Renal pelvis (tissue), 1 donor: ENCODE measurements at regions not wholly inside any gene's neighbourhood (a gene's known extent, or its start where the extent isn't known, plus 50 kb on each side); places are given as distances from the start of the nearest gene placed in this dataset.
A peak's percentile ranks its signal among the peaks of the same experiment; 100 is the strongest.

Experiments used
- DNase-seq: peaks from one replicate; pipeline ENCODE4 v3.0.0-alpha.2; 2013

GRCh38 chr6:22668717-22669116, 99.4 kb downstream of the HDGFL1 start:
- no peak for DNase-seq

GRCh38 chr6:22670605-22671004, 101.2 kb downstream of the HDGFL1 start:
- no peak for DNase-seq

- DNase-seq = no peak
Measured at GRCh38 chr6:22673474-22673873, 104.1 kb downstream of the HDGFL1 start.

- DNase-seq = no peak
Measured at GRCh38 chr6:22680950-22681349, 111.6 kb downstream of the HDGFL1 start.

GRCh38 chr6:22681761-22682160, 112.4 kb downstream of the HDGFL1 start:
- no peak for DNase-seq

DNA sequence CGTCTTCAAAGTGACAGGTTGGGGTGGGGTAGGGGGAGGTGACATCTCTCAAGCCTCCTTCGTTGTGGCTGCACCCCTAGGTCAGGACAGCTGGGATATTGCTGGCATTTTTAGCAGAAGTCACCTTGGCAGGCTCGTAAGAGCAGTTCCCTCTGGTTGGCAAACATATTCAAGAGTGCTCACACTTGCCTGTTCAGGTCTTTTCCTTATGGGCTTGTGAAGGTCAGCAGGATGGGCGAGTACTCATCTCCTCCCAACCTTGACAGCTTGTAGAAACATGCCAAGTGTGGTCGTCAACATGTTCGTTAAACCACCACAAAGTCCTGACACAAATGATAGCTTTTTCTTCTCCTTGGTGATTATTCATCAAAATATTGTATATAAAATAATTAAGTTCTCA, 113.6 kb downstream of the HDGFL1 start:
- no peak for DNase-seq

DNA sequence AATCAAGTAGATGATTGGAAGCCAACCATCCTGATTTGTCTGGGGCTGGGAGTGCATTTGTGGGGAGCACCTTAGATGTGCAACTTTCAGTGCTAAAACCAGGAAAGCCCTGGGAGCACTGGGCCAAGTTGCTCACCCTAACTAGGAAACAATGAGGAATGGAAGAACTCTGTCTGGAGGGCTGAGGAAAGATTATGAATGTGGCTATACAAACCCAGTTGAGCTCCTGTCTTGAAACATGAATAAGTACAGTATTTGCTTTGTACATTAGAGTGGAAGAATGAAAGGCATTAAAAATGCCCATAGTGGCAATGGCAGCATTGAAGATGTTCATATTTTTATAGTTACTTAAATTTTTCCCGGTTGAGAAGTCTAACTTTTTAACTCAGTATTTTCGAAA, 121.1 kb downstream of the HDGFL1 start:
- DNase-seq = no peak

GRCh38 chr6:22694092-22694724, 124.8 kb downstream of the HDGFL1 start:
- no peak for DNase-seq

GRCh38 chr6:22696481-22696880, 127.1 kb downstream of the HDGFL1 start:
- DNase-seq = no peak

DNA sequence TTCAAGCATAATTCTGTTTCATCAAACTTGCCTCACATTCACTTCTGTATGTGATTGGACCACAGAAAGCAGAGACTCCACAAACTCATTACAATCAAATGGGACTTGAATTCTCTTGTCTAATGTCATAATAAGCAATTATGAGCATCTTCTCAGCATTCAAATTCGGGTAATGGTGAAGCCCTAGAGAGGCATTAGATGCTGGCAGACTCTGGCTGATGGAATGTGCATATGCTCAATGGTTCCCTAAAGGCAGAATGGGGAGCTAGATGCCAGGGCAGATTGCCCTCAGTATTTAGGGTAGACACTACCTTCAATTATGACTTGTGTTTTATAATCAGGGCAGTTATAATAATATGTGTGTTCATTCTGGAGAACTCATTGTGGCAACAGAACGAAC, 127.9 kb downstream of the HDGFL1 start:
- no peak for DNase-seq

GRCh38 chr6:22699151-22699550, 129.8 kb downstream of the HDGFL1 start:
- DNase-seq = peak; percentile 23

- DNase-seq = no peak
Measured at GRCh38 chr6:22706651-22707050, 137.3 kb downstream of the HDGFL1 start.

DNA sequence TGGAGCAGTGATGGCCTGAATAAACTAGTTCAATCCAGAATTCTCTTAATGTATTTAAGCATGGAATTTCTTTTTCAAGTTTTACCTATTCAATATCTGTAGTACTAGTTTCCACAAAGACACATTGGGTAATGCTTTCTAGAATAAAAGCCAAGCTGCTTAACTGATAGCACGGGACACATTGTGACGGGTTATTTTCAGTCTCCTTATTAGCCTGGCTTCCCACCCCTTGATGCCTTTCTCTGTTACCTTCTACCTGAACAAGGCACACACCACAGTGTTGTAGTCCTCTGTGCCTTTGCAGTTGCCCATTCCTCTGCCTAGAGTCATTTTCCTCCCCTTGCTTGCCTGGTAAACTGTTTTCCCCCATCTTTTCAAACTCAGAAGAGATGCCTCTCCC, 139.1 kb downstream of the HDGFL1 start:
- no peak for DNase-seq

DNA sequence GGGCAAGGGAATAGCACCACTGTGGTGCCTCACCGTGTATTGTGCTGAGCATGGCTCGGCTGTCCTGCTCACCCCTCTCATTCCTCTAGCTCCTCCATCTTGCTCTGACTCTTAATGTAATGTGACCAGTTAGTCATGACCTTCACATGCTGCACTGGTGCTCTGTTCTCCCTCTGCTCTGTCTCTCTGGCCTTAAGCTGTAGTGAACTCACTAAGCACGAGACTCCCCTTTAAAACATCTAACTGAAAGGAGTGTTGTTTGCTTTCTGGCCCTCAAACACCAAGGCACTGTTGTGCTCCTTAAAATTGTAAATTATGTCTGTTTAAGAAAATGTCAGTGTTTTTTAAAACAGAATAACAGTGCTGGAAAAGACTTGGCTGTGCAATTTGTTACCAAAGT, 140.4 kb downstream of the HDGFL1 start:
- no peak for DNase-seq

DNA sequence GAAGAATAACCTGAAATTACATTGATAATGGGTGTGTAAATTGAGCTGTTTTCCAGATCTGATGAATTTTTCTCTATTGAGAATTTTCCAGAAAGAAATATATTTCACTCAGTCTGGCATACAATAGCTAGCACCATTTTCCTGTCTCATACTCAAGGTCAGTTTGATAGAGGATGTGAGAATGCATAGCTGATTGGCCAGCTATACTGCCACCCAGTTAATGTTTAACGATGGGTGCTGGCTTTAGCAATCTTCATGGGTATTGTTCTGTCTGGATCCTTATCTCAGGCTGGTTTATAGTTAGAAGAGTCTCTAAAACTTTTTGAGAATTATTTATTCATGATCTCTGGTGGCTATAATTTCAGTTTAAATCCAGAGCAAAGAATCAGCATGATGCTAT, 147.4 kb downstream of the HDGFL1 start:
- no peak for DNase-seq

DNA sequence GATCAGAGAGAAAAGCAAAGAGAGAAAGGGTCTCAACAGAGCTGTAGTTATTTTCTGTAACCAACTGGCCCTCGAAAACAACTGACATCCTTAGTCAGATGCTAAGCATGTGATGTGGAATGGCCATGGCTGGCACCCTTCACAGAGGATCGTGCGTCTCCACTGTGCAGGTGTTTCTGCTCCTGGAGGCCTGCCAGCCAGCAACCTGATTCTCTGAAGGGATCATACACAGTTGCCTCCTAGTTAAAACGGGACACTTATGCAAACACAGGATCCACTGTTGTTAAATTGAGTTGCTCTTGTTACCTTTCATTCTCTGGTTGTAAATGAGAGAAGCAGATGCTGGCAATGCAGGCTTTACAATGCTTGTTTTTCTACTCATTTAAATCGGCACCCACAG, 148.5 kb downstream of the HDGFL1 start:
- DNase-seq = no peak

DNA sequence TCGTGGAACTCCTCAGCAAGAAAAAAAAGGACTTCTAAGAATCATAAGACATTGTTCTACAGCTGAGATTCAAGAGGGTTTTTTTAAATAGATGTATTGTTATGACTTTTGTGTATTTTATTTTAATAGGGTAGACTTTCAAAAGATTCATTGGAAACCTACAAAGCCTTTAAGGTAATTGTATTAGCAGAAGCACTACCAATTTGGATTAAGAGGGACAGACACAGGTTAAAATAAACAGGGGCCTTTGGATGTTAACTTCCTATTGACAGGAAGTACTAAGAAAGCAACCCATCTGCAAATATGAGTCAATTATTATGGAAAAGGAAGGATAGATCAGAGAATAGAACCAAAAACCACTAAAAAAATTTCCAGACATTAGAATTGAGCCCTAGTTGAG, 153.5 kb downstream of the HDGFL1 start:
- no peak for DNase-seq

- no peak for DNase-seq
Measured at GRCh38 chr6:22726966-22727365, 157.6 kb downstream of the HDGFL1 start.

DNA sequence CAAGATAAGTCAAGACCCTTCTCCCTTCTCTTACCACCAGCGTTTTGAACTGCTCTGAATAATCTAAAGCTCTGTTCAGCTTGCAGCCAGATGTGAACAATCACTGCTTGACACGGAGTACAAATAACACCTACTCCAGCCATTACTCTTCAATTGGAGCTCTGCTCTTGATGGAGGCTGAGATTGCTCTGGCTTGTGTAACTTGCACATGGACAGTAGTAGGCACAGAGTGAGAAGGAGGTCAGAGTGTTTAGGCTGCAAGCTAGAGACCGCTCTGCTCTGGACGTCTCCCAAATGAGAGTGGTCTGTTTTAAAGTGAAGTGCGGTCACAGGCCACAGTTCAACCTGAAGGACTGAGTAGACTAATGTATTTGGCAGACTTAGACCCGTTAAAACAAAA, 158.3 kb downstream of the HDGFL1 start:
- DNase-seq = peak; percentile 72

GRCh38 chr6:22732176-22732970, 163.0 kb downstream of the HDGFL1 start:
- DNase-seq = no peak

- no peak for DNase-seq
Measured at GRCh38 chr6:22736740-22737139, 167.4 kb downstream of the HDGFL1 start.

DNA sequence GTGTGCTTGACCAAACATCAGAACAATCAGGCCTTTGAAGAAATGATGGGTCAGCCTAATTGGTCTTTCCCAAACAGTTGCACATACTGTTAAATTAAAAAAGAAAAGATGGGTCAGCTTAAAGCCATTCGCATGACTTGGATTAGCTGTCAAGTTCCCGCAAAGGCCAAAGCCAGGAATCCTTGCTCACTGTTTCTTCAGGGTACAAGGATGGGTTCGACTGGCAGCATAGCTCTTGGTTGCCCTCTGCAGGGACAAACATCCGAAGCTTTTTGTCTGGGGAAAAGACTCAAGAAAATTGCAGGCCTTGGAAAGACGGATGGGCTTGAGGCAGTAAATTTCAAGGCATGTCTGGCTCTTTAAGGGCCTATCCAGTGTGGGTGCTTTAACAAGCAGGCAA, 168.0 kb downstream of the HDGFL1 start:
- DNase-seq = peak; percentile 67

GRCh38 chr6:22738194-22738593, 168.8 kb downstream of the HDGFL1 start:
- DNase-seq = no peak

DNA sequence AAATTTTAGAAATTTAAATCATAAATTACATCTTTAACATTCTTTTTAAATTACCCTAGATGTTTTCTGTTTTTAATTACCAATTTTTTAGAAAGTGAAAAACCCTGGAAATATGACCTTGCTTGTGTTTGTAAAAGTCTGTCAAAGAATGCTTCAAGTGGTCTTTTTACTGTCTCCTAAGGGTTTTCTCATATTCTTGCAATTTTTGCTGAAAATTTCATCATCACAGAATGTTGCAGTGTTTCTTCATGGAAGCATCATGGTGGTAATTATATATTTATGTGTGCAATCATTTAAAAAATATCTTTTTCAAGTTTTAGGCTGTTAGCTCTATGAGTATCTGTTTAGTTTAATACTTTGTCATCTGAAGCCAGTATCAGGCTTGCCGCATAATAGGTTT, 178.2 kb downstream of the HDGFL1 start:
- no peak for DNase-seq
